ENCODE measurements at regions not wholly inside any gene's neighbourhood (a gene's known extent, or its start where the extent isn't known, plus 50 kb on each side); places are given as distances from the start of the nearest gene placed in this dataset.

DNA sequence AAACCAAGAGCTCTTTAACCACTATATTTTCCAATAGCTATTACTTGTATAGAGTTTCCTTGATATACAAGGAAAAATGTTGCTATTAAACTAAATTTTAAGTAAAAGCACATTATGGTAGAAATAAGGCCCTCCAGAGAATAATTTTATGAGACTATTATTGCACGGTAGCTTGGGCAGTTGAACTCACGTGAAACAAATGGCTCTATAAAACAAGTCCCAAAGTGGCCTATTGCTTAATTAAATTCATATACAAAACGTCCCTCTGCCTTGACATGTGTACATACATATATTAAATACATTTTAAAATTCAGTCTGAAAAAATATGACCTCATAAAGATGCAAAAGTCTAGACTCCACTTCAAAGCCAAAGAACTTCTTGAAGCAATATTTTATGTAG lies 582.2 kb downstream of the CENPC start:
- TF ChIP-seq, protein P1, sequence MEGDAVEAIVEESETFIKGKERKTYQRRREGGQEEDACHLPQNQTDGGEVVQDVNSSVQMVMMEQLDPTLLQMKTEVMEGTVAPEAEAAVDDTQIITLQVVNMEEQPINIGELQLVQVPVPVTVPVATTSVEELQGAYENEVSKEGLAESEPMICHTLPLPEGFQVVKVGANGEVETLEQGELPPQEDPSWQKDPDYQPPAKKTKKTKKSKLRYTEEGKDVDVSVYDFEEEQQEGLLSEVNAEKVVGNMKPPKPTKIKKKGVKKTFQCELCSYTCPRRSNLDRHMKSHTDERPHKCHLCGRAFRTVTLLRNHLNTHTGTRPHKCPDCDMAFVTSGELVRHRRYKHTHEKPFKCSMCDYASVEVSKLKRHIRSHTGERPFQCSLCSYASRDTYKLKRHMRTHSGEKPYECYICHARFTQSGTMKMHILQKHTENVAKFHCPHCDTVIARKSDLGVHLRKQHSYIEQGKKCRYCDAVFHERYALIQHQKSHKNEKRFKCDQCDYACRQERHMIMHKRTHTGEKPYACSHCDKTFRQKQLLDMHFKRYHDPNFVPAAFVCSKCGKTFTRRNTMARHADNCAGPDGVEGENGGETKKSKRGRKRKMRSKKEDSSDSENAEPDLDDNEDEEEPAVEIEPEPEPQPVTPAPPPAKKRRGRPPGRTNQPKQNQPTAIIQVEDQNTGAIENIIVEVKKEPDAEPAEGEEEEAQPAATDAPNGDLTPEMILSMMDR (conservative IDR thresholded peaks at IDR 0.05 in 1 of 2, IDR thresholded peaks at IDR 0.05 in 1 of 2; ENCODE audit: extremely low read depth in 1 of 2, insufficient read depth in 1 of 2, low read depth in 1 of 2, low read length in 2 of 2): no peak
- no peak for TF ChIP-seq EZH2 (IDR thresholded peaks at IDR 0.05; ENCODE audit: borderline replicate concordance, low read length)
